ENCODE measurements at regions not wholly inside any gene's neighbourhood (a gene's known extent, or its start where the extent isn't known, plus 50 kb on each side); places are given as distances from the start of the nearest gene placed in this dataset.
"Not testable (repeated sequence)": the region's sequence is repeated elsewhere in the genome, so short reads cannot be mapped to it uniquely, and the experiment has no call there.

DNA sequence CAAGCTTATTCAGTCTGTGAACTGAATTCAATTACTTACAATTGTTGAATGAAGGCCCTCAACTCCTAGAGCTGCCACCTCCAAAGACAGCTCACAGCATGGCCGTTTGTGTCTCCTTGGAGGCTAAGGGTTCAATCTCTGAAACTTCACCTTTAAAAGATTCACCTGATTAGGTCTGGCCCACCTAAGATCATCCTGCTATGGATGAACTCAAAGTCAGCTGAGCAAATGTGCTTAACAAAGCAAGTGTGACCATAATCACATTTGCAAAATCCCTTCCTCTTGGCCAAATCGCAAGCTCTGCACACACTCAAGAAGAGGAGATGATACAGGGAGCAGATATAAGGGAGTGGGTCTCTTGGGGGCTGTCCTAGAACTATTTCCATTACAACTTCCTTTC is 105.0 kb upstream of the FAM90A1 start:
- not testable (repeated sequence) for H3K27me3 ChIP-seq (ENCODE audit: control insufficient read depth, insufficient read depth, low read length); H3K36me3 ChIP-seq (ENCODE audit: control insufficient read depth, insufficient read depth, low read length); H3K4me3 ChIP-seq (ENCODE audit: low read depth, low read length); H3K79me2 ChIP-seq; H3K9ac ChIP-seq; H3K4me1 ChIP-seq; H3K4me2 ChIP-seq (ENCODE audit: low read length); H3K27ac ChIP-seq; H3K9me3 ChIP-seq (ENCODE audit: control insufficient read depth, low read length); H2AFZ ChIP-seq

DNA sequence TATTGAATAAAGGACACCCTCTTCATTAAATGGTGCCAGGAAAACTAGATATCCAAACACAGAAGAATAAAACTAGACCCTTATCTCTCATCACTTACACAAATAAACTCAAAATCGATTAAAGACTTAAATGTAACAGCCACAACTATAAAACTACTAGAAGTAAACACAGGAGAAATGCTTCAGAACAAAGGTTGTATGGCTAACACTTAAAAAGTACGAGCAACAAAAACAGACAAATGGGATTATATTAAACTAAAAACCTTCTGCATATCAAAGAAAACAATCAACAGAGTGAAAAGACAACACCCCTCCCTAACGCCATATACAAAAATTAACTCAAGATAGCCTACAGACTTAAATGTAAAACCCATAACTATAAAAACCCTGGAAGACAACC is 104.7 kb upstream of the CLEC6A start:
- not testable (repeated sequence) for H3K9ac ChIP-seq; H3K9me3 ChIP-seq (ENCODE audit: control insufficient read depth, low read length); H3K27ac ChIP-seq; H3K36me3 ChIP-seq (ENCODE audit: control insufficient read depth, insufficient read depth, low read length); H3K4me1 ChIP-seq; H3K4me3 ChIP-seq (ENCODE audit: low read depth, low read length); H3K79me2 ChIP-seq; H3K27me3 ChIP-seq (ENCODE audit: control insufficient read depth, insufficient read depth, low read length); H2AFZ ChIP-seq; H3K4me2 ChIP-seq (ENCODE audit: low read length)

DNA sequence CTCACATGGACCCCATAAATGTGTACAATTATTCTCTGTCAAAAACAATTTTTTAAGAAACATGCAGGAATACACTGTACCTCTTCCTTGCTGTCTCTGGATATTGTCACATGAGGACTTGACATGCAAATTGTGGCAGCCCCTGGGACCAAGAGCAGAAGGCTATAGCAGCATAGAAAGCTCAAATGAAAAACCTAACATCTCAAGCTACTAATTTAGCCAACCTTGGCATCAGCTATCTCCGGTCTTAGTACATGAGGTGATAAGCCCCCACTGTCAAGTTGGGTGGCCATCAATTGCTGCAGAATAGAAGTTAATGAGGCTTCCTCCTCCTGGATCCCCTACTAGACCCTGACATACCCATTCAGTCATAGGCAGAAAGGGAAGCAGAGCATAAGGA is 101.0 kb upstream of the CLEC6A start:
- H3K9me3 ChIP-seq (ENCODE audit: control insufficient read depth, low read length); H3K9ac ChIP-seq; H3K27ac ChIP-seq; H3K79me2 ChIP-seq; H2AFZ ChIP-seq; H3K4me3 ChIP-seq (ENCODE audit: low read depth, low read length); H3K4me1 ChIP-seq; H3K4me2 ChIP-seq (ENCODE audit: low read length); H3K36me3 ChIP-seq (ENCODE audit: control insufficient read depth, insufficient read depth, low read length); H3K27me3 ChIP-seq (ENCODE audit: control insufficient read depth, insufficient read depth, low read length): not testable (repeated sequence)

DNA sequence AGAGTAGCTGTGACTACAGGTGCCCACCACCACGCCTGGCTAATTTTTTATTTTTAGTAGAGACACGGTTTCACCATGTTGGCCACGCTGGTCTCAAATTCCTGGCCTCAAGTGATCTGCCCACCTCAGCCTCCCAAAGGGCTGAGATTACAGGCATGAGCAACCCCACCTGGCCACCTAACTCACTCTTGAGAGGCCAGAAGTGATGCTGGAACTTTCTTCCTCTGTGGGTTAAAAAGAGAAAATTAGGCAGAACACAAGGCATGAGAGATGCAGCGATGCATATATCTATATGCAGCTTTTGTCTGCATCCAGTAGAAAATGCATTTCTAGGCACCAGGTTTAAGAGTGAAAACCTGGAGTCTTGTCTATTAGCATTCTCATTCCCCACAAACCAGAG is 100.2 kb upstream of the CLEC6A start:
- not testable (repeated sequence) for H3K27ac ChIP-seq; H3K9me3 ChIP-seq (ENCODE audit: control insufficient read depth, low read length); H3K4me2 ChIP-seq (ENCODE audit: low read length); H3K4me3 ChIP-seq (ENCODE audit: low read depth, low read length); H3K27me3 ChIP-seq (ENCODE audit: control insufficient read depth, insufficient read depth, low read length); H3K9ac ChIP-seq; H2AFZ ChIP-seq; H3K79me2 ChIP-seq; H3K36me3 ChIP-seq (ENCODE audit: control insufficient read depth, insufficient read depth, low read length); H3K4me1 ChIP-seq

DNA sequence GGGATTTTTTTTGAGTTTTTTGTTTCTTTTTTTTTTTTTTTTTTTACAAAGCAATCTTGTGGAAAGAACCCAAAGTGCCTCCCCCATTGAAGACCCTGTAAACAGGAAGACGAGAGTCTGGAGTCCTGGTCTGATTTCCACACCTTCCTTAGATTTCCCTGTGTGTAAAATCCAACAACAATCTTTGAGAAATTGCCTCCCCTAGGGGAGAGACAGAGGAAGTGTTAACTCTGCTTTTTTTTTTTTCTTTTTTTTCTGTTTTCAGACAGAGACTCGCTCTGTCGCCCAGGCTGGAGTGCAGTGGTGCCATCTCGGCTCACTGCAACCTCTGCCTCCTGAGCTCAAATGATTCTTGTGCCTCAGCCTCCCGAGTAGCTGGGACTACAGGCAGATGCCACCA is 82.0 kb upstream of the CLEC6A start:
- H3K9ac ChIP-seq; H3K4me2 ChIP-seq (ENCODE audit: low read length); H3K27ac ChIP-seq; H3K4me3 ChIP-seq (ENCODE audit: low read depth, low read length); H3K9me3 ChIP-seq (ENCODE audit: control insufficient read depth, low read length); H3K4me1 ChIP-seq; H2AFZ ChIP-seq; H3K36me3 ChIP-seq (ENCODE audit: control insufficient read depth, insufficient read depth, low read length); H3K79me2 ChIP-seq; H3K27me3 ChIP-seq (ENCODE audit: control insufficient read depth, insufficient read depth, low read length): not testable (repeated sequence)
- TF ChIP-seq, protein P1, sequence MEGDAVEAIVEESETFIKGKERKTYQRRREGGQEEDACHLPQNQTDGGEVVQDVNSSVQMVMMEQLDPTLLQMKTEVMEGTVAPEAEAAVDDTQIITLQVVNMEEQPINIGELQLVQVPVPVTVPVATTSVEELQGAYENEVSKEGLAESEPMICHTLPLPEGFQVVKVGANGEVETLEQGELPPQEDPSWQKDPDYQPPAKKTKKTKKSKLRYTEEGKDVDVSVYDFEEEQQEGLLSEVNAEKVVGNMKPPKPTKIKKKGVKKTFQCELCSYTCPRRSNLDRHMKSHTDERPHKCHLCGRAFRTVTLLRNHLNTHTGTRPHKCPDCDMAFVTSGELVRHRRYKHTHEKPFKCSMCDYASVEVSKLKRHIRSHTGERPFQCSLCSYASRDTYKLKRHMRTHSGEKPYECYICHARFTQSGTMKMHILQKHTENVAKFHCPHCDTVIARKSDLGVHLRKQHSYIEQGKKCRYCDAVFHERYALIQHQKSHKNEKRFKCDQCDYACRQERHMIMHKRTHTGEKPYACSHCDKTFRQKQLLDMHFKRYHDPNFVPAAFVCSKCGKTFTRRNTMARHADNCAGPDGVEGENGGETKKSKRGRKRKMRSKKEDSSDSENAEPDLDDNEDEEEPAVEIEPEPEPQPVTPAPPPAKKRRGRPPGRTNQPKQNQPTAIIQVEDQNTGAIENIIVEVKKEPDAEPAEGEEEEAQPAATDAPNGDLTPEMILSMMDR (IDR thresholded peaks at IDR 0.05) = peak; percentile 58

DNA sequence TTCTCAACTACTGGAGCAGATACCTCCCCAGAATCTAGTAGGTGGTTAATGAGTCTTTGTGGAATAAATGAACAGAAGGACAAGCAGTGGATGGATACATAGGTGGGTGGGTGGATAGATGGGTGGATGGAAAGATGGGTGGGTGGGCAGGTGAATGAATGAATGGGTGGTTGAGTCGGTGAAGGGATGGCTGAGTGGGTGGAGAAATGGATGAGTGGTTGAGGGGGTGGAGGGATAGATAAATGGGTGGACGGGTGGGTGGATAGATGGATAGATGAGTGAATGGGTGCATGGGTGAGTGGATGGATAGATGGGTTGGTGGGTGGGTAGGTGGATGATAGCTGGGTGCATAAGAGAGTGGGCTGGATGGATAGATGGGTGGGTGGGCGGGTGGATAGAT is 80.6 kb upstream of the CLEC6A start:
- not testable (repeated sequence) for H3K4me1 ChIP-seq; H3K79me2 ChIP-seq; H3K36me3 ChIP-seq (ENCODE audit: control insufficient read depth, insufficient read depth, low read length); H3K4me3 ChIP-seq (ENCODE audit: low read depth, low read length); H3K9ac ChIP-seq; H3K9me3 ChIP-seq (ENCODE audit: control insufficient read depth, low read length); H3K4me2 ChIP-seq (ENCODE audit: low read length); H2AFZ ChIP-seq; H3K27ac ChIP-seq; H3K27me3 ChIP-seq (ENCODE audit: control insufficient read depth, insufficient read depth, low read length)

DNA sequence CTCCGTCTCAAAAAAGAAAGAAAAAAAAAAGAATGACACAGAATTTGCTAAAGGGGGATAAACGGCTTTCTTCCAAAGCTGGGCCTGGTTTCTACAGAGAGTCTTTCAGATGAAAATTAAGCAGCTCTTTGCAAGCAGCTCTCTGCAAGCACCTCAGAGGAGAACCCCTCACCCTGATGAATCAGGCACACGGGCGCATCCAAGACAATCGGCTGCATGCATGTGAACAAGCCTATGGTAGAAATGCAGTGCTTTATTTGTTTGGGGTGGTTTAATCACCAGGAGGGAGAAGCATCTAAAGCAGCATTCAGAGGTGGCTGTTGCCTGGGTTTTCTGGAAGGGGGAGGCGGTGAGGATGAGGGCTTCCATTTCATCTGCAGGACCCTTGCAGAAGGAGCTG is 78.0 kb upstream of the CLEC6A start:
- H3K9me3 ChIP-seq (ENCODE audit: control insufficient read depth, low read length); H3K4me1 ChIP-seq; H3K27ac ChIP-seq; H2AFZ ChIP-seq; H3K4me2 ChIP-seq (ENCODE audit: low read length); H3K36me3 ChIP-seq (ENCODE audit: control insufficient read depth, insufficient read depth, low read length); H3K27me3 ChIP-seq (ENCODE audit: control insufficient read depth, insufficient read depth, low read length); H3K9ac ChIP-seq; H3K4me3 ChIP-seq (ENCODE audit: low read depth, low read length); H3K79me2 ChIP-seq: not testable (repeated sequence)

DNA sequence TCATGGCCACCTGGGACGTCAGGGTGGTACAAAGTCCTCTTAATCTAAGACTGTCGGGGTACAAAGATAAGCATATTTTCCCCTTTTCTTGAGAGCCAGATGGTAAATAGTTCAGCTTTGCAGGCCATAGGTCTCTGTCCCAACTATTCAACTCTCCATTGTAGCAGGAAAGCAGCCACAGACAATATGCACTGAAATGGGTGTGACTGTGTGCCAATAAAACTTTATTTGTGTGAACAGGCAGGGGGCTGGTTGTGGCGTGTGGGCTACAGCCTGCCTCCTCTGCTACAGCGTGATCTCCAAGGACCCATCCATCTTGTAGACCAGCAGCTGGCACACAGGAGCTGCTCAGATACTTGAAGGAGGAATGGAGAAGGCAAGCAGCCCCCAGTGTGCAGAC is 73.2 kb upstream of the CLEC6A start:
- not testable (repeated sequence) for H3K4me3 ChIP-seq (ENCODE audit: low read depth, low read length); H3K79me2 ChIP-seq; H3K4me2 ChIP-seq (ENCODE audit: low read length); H3K27me3 ChIP-seq (ENCODE audit: control insufficient read depth, insufficient read depth, low read length); H3K27ac ChIP-seq; H3K4me1 ChIP-seq; H2AFZ ChIP-seq; H3K36me3 ChIP-seq (ENCODE audit: control insufficient read depth, insufficient read depth, low read length); H3K9ac ChIP-seq; H3K9me3 ChIP-seq (ENCODE audit: control insufficient read depth, low read length)

DNA sequence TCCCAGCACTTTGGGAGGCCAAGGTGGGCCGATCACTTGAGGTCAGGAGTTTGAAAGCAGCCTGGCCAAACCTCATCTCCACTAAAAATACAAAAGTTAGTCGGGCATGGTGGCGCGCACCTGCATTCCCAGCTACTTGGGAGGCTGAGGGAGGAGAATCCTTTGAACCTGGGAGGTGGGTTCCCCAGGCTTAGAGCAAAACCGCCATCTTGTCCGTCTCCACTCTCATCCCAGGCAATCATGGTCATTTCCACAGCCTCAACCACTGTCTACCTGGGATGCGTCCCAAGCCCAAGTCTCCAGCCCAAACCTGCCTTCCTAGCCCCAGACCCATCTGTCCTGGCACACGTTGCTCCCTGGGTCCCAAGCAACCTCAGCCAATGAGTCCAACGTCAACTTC is 71.1 kb upstream of the CLEC6A start:
- not testable (repeated sequence) for H3K27me3 ChIP-seq (ENCODE audit: control insufficient read depth, insufficient read depth, low read length); H2AFZ ChIP-seq; H3K27ac ChIP-seq; H3K9me3 ChIP-seq (ENCODE audit: control insufficient read depth, low read length); H3K4me2 ChIP-seq (ENCODE audit: low read length); H3K79me2 ChIP-seq; H3K4me1 ChIP-seq; H3K9ac ChIP-seq; H3K36me3 ChIP-seq (ENCODE audit: control insufficient read depth, insufficient read depth, low read length); H3K4me3 ChIP-seq (ENCODE audit: low read depth, low read length)

DNA sequence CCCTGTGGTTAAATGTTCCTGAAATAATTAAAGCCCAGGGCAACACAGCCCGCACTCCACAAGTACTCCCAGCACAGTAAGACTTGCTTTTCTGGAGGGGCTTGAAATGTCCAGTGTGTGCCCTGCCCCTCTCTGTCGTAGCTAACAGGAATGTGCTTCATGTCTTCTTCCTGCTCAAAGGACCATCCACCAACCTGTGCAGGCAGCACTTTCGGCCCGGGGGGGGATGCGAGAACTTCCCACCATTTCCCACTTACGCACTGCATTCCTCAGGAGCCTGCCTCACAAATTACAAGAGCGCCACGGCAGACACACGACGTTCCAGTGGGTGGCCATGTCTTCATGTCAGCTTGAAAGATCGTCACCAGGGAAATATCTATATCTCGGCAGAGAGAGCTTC is 70.3 kb upstream of the CLEC6A start:
- not testable (repeated sequence) for H3K79me2 ChIP-seq

DNA sequence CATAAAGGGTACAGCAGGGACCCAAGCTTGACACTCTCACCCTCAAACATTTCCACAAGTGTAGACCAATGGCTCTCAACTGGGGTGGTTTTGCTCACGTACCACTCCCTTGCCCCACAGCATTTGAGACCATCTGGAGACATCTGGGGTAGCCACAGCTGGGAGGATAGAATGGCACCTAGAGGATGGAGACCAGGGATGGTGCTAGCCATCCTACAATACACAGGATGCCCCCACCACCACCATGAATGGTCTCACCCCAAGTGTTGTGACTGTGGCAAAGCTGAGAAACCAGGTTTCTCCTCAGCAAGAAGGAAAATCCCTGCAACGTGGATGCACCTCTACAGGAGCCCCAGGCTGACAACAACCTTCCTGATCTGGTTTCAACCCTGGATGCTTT is 69.1 kb upstream of the CLEC6A start:
- H3K27ac ChIP-seq; H3K4me1 ChIP-seq; H3K36me3 ChIP-seq (ENCODE audit: control insufficient read depth, insufficient read depth, low read length); H3K79me2 ChIP-seq; H3K9ac ChIP-seq; H3K4me3 ChIP-seq (ENCODE audit: low read depth, low read length); H3K9me3 ChIP-seq (ENCODE audit: control insufficient read depth, low read length); H3K4me2 ChIP-seq (ENCODE audit: low read length); H2AFZ ChIP-seq; H3K27me3 ChIP-seq (ENCODE audit: control insufficient read depth, insufficient read depth, low read length): not testable (repeated sequence)

More for the DNA sequence above, 70.3 kb upstream of the CLEC6A start:
- not testable (repeated sequence) for H3K36me3 ChIP-seq (ENCODE audit: control insufficient read depth, insufficient read depth, low read length); H2AFZ ChIP-seq; H3K4me2 ChIP-seq (ENCODE audit: low read length); H3K4me1 ChIP-seq; H3K4me3 ChIP-seq (ENCODE audit: low read depth, low read length); H3K9ac ChIP-seq; H3K27ac ChIP-seq; H3K9me3 ChIP-seq (ENCODE audit: control insufficient read depth, low read length); H3K27me3 ChIP-seq (ENCODE audit: control insufficient read depth, insufficient read depth, low read length)

Measured in parathyroid adenoma (tissue), 2 donors.